ENCODE measurements at regions not wholly inside any gene's neighbourhood (a gene's known extent, or its start where the extent isn't known, plus 50 kb on each side); places are given as distances from the start of the nearest gene placed in this dataset.

DNA sequence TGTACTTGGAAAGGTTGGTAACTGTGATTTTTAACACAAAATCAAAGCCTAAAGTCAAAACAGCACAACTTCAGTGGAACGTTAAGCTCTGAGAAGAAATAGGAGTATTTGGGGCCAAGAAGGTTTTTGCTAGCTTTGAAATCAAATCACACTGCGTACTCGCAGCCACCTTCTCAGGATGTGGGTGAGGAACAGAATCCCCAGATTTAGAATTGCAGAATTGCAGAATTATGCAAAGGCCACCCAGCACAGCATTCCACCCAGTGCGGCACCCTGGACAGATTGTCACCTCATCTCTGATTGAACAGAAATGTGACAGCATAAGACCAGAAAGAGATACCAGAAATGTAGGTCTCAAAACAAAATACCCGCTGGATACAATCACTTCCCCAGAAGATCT is 181.1 kb downstream of the DHX15 start:
- Histone ChIP-seq H3F3A (ENCODE audit: low read length, unreplicated experiment) (no peaks in the 10 kb centered on the region), H3K27ac (ENCODE audit: low read length) (no peak overlapping the region), H3K79me2 (ENCODE audit: low read length) (no peaks in the 10 kb centered on the region), H3K36me3 (ENCODE audit: low read depth, low read length) (no peaks in the 10 kb centered on the region), H4K20me1 (ENCODE audit: low read length) (no peaks in the 10 kb centered on the region), H2AFZ (ENCODE audit: low read length) (no peak overlapping the region), H3K9ac (ENCODE audit: low read length) (no peak overlapping the region), H3K4me3 (ENCODE audit: low read length) (no peak overlapping the region), H3K4me1 (ENCODE audit: insufficient read depth, low read length) (no peaks in the 10 kb centered on the region), H3K9me3 (ENCODE audit: low read length) (no peaks in the 10 kb centered on the region), H3K27me3 (ENCODE audit: low read length) (peaks cover 49% of the 10 kb centered on the region), H3K9me2 (replicated peaks; ENCODE audit: low read length) (no peaks in the 10 kb centered on the region), H3K4me2 (ENCODE audit: low read length) (no peak overlapping the region)
- intact Hi-C loops (cut with micrococcal nuclease) = no loop called here
- CTCF ChIA-PET = no interaction called here
- POLR2A ChIA-PET (ENCODE audit: unreplicated experiment) = no interaction called here
- ATAC-seq (no peak), DNase-seq (no peak)
- no peak for TF ChIP-seq EZH2phosphoT487 (IDR thresholded peaks at IDR 0.05; ENCODE audit: borderline replicate concordance, low read length)
- TF ChIP-seq, protein P1, sequence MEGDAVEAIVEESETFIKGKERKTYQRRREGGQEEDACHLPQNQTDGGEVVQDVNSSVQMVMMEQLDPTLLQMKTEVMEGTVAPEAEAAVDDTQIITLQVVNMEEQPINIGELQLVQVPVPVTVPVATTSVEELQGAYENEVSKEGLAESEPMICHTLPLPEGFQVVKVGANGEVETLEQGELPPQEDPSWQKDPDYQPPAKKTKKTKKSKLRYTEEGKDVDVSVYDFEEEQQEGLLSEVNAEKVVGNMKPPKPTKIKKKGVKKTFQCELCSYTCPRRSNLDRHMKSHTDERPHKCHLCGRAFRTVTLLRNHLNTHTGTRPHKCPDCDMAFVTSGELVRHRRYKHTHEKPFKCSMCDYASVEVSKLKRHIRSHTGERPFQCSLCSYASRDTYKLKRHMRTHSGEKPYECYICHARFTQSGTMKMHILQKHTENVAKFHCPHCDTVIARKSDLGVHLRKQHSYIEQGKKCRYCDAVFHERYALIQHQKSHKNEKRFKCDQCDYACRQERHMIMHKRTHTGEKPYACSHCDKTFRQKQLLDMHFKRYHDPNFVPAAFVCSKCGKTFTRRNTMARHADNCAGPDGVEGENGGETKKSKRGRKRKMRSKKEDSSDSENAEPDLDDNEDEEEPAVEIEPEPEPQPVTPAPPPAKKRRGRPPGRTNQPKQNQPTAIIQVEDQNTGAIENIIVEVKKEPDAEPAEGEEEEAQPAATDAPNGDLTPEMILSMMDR (conservative IDR thresholded peaks at IDR 0.05; ENCODE audit: low read depth, low read length) = no peak
- TF ChIP-seq EZH2 (IDR thresholded peaks at IDR 0.05; ENCODE audit: low read length, unreplicated experiment) = no peak
- BruUV-seq (replicated peaks) = no TSS peak

DNA sequence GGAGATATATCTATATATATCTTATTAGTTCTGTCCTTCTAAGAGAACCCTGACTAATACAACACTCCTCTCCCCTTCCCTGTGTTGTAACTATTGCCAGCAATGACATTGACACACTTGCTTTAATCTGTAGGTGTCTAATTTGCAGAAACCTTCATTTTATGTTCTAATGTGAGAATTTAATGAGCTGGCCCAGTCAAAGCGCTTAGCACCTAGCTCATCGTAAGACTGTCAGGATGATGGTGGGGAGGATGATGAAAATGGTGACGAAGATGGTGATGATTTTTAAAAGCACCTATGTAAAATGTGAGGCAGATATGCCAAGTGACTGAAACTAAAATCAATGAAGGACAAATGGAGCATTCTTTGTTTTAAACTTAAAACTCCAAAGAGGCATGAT is 183.8 kb downstream of the DHX15 start:
- Histone ChIP-seq H4K20me1 (ENCODE audit: low read length) (no peaks in the 10 kb centered on the region), H3K4me2 (ENCODE audit: low read length) (no peak overlapping the region), H3F3A (ENCODE audit: low read length, unreplicated experiment) (no peaks in the 10 kb centered on the region), H3K4me1 (ENCODE audit: insufficient read depth, low read length) (no peaks in the 10 kb centered on the region), H3K27ac (ENCODE audit: low read length) (no peak overlapping the region), H3K27me3 (ENCODE audit: low read length) (peaks cover 41% of the 10 kb centered on the region), H3K79me2 (ENCODE audit: low read length) (no peaks in the 10 kb centered on the region), H2AFZ (ENCODE audit: low read length) (no peak overlapping the region), H3K36me3 (ENCODE audit: low read depth, low read length) (no peaks in the 10 kb centered on the region), H3K9me2 (replicated peaks; ENCODE audit: low read length) (no peaks in the 10 kb centered on the region), H3K4me3 (ENCODE audit: low read length) (no peak overlapping the region), H3K9ac (ENCODE audit: low read length) (no peak overlapping the region), H3K9me3 (ENCODE audit: low read length) (no peaks in the 10 kb centered on the region)
- TF ChIP-seq, protein P1 (conservative IDR thresholded peaks at IDR 0.05; ENCODE audit: low read depth, low read length) = no peak
- no peak for TF ChIP-seq EZH2phosphoT487 (IDR thresholded peaks at IDR 0.05; ENCODE audit: borderline replicate concordance, low read length)
- no peak for TF ChIP-seq EZH2 (IDR thresholded peaks at IDR 0.05; ENCODE audit: low read length, unreplicated experiment)
- no TSS peak for BruUV-seq (replicated peaks)
- DNase-seq (no peak), ATAC-seq (no peak)
- intact Hi-C loops (cut with micrococcal nuclease) = no loop called here
- ChIA-PET POLR2A (ENCODE audit: unreplicated experiment) (no interaction called here), CTCF (no interaction called here)

DNA sequence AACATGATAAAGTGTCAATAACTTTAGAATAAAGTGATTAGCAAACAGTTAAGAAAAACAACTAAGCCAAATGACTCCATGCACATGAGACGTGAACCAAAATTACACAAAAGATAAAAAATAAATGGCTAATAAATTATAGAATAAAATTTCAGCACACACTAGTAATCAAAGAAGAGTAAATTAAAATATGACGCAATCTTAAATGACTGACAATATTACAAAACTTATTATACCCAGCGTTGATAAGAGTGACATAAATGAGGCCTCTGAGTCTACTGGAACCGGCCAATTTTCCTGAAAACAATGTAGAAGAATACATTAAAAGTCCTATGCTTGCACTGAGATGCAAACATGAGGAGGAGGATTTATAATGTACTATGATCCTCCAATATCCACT is 187.4 kb downstream of the DHX15 start:
- DNase-seq (no peak), ATAC-seq (no peak)
- Histone ChIP-seq H3K79me2 (ENCODE audit: low read length) (no peaks in the 10 kb centered on the region), H4K20me1 (ENCODE audit: low read length) (no peaks in the 10 kb centered on the region), H3K9me3 (ENCODE audit: low read length) (no peaks in the 10 kb centered on the region), H3K36me3 (ENCODE audit: low read depth, low read length) (no peaks in the 10 kb centered on the region), H3K4me1 (ENCODE audit: insufficient read depth, low read length) (no peaks in the 10 kb centered on the region), H3K4me3 (ENCODE audit: low read length) (no peak overlapping the region), H2AFZ (ENCODE audit: low read length) (no peak overlapping the region), H3K4me2 (ENCODE audit: low read length) (no peak overlapping the region), H3F3A (ENCODE audit: low read length, unreplicated experiment) (no peaks in the 10 kb centered on the region), H3K9me2 (replicated peaks; ENCODE audit: low read length) (no peaks in the 10 kb centered on the region), H3K27me3 (ENCODE audit: low read length) (peaks cover 19% of the 10 kb centered on the region), H3K9ac (ENCODE audit: low read length) (no peak overlapping the region), H3K27ac (ENCODE audit: low read length) (no peak overlapping the region)
- intact Hi-C loops (cut with micrococcal nuclease) = no loop called here
- ChIA-PET CTCF (interaction anchor here (0.7 kb wide), 1 partner anchor 76 kb away, joined by 3 read pairs; no protein-coding TSS in a partner anchor), POLR2A (ENCODE audit: unreplicated experiment) (no interaction called here)
- no TSS peak for BruUV-seq (replicated peaks)
- TF ChIP-seq EZH2 (IDR thresholded peaks at IDR 0.05; ENCODE audit: low read length, unreplicated experiment) (no peak), EZH2phosphoT487 (IDR thresholded peaks at IDR 0.05; ENCODE audit: borderline replicate concordance, low read length) (no peak)
- TF ChIP-seq, protein P1 (conservative IDR thresholded peaks at IDR 0.05; ENCODE audit: low read depth, low read length) = no peak
